ENCODE measurements at regions not wholly inside any gene's neighbourhood (a gene's known extent, or its start where the extent isn't known, plus 50 kb on each side); places are given as distances from the start of the nearest gene placed in this dataset.

- Histone ChIP-seq H4K8ac (ENCODE audit: low read depth in 2 of 2, low read length in 2 of 2) (no peak overlapping the region), H2AK5ac (ENCODE audit: low read depth, low read length) (no peak overlapping the region), H3K9me3 (ENCODE audit: control insufficient read depth, insufficient read depth, low read length) (no peaks in the 10 kb centered on the region), H2BK20ac (ENCODE audit: low read depth, low read length) (no peak overlapping the region), H2BK120ac (ENCODE audit: low read depth, low read length) (no peak overlapping the region), H3K18ac (ENCODE audit: low read depth, low read length) (no peak overlapping the region), H2AK9ac (replicated peaks; ENCODE audit: low read depth, low read length, poor library complexity) (no peak overlapping the region), H4K20me1 (ENCODE audit: insufficient read depth, low read length) (no peaks in the 10 kb centered on the region), H3K79me1 (ENCODE audit: low read depth in 1 of 2, low read length in 2 of 2) (no peaks in the 10 kb centered on the region), H3K56ac (ENCODE audit: extremely low read depth, insufficient read depth, low read length) (no peak overlapping the region), H3K4me3 (ENCODE audit: insufficient read depth, low read depth, low read length) (no peak overlapping the region), H4K5ac (ENCODE audit: low read depth, low read length) (no peak overlapping the region), H3K14ac (replicated peaks; ENCODE audit: low read depth, low read length) (no peak overlapping the region), H3K9ac (ENCODE audit: low read depth, low read length) (no peak overlapping the region), H3K9me1 (ENCODE audit: insufficient read depth, low read length) (no peaks in the 10 kb centered on the region), H3K27ac (ENCODE audit: insufficient read depth, low read length) (no peak overlapping the region), H3K4me1 (ENCODE audit: control insufficient read depth, insufficient read depth, low read length) (no peaks in the 10 kb centered on the region), H3K4me2 (ENCODE audit: low read depth, low read length) (no peak overlapping the region), H3K27me3 (ENCODE audit: control insufficient read depth, insufficient read depth, low read length) (no peaks in the 10 kb centered on the region), H4K91ac (ENCODE audit: insufficient read depth, low read depth, low read length) (no peak overlapping the region), H2BK15ac (ENCODE audit: low read depth, low read length) (no peak overlapping the region), H2BK5ac (ENCODE audit: low read depth, low read length, poor library complexity, severe bottlenecking) (no peak overlapping the region), H2AFZ (replicated peaks; ENCODE audit: low read length, poor library complexity) (no peak overlapping the region), H3K23ac (ENCODE audit: low read depth, low read length) (no peak overlapping the region), H3K36me3 (ENCODE audit: control insufficient read depth, insufficient read depth, low read length) (no peaks in the 10 kb centered on the region), H3K4ac (ENCODE audit: low read depth, low read length) (no peak overlapping the region)
- 100% methylated on average over 2 of the region's 4 CpGs; no CpG with 5 or more reads in 1 of the 2 experiments for WGBS, 2 experiments (ENCODE audit: extremely low coverage in 2 of 2, insufficient read length in 1 of 2)
- dilution Hi-C loops (cut with HindIII; ENCODE audit: low sequenced_read_pairs, unreplicated experiment): no loop called here
- TF ChIP-seq CHD1 (IDR thresholded peaks at IDR 0.05; ENCODE audit: low read depth, low read length) (no peak), POLR2A (IDR thresholded peaks at IDR 0.05; ENCODE audit: low read depth, low read length) (no peak), RCOR1 (IDR thresholded peaks at IDR 0.05; ENCODE audit: insufficient replicate concordance, low read length) (no peak), USF2 (IDR thresholded peaks at IDR 0.05; ENCODE audit: low read depth, low read length) (no peak), MAZ (IDR thresholded peaks at IDR 0.05; ENCODE audit: borderline replicate concordance, low read depth, low read length) (no peak), FOS (IDR thresholded peaks at IDR 0.05; ENCODE audit: low read depth, low read length) (no peak), MAFK (IDR thresholded peaks at IDR 0.05; ENCODE audit: low read depth, low read length) (no peak), NFE2L2 (IDR thresholded peaks at IDR 0.05; ENCODE audit: low read depth, low read length) (no peak), SMC3 (IDR thresholded peaks at IDR 0.05; ENCODE audit: low read depth, low read length) (no peak), MXI1 (IDR thresholded peaks at IDR 0.05; ENCODE audit: borderline replicate concordance, low read depth, low read length) (no peak), RAD21 (IDR thresholded peaks at IDR 0.05; ENCODE audit: low read length) (no peak), CEBPB (IDR thresholded peaks at IDR 0.05; ENCODE audit: low read depth, low read length) (no peak), CTCF (conservative IDR thresholded peaks at IDR 0.05; ENCODE audit: low read depth, low read length) (no peak), RFX5 (IDR thresholded peaks at IDR 0.05; ENCODE audit: low read depth, low read length) (no peak)
- TF ChIP-seq, protein P1, sequence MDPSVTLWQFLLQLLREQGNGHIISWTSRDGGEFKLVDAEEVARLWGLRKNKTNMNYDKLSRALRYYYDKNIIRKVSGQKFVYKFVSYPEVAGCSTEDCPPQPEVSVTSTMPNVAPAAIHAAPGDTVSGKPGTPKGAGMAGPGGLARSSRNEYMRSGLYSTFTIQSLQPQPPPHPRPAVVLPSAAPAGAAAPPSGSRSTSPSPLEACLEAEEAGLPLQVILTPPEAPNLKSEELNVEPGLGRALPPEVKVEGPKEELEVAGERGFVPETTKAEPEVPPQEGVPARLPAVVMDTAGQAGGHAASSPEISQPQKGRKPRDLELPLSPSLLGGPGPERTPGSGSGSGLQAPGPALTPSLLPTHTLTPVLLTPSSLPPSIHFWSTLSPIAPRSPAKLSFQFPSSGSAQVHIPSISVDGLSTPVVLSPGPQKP (IDR thresholded peaks at IDR 0.05; ENCODE audit: borderline replicate concordance, low read depth, low read length): no peak
- in situ Hi-C loops (cut with MboI; ENCODE audit: low sequenced_read_pairs): loop anchor here (10.0 to 25.0 kb wide), 2 partner anchors 363 to 875 kb away; no protein-coding TSS in a partner anchor
- ATAC-seq (ENCODE audit: low read depth) (no peak), DNase-seq (no peak)
- POLR2A ChIA-PET (ENCODE audit: unreplicated experiment): no interaction called here
- CTCF ChIA-PET: no interaction called here
- intact Hi-C loops (cut with micrococcal nuclease): no loop called here
- BruUV-seq (replicated peaks): no TSS peak
Observed at GRCh38 chr4:137812258-137812657, 280.0 kb upstream of the PCDH18 start.

Measured in IMR-90 (cell line).